Testis (tissue), 2 donors: ENCODE measurements at regions not wholly inside any gene's neighbourhood (a gene's known extent, or its start where the extent isn't known, plus 50 kb on each side); places are given as distances from the start of the nearest gene placed in this dataset.

ENCODE experiments used
- POLR2A ChIP-seq: fragments of 450-650 bp; IDR thresholded peaks from one replicate; pipeline ENCODE4 v1.6.1; 2017; ENCODE audit warnings: antibody characterized with exemption, mild to moderate bottlenecking, moderate library complexity
- TF ChIP-seq, protein P1 (sequence below), 3 experiments: fragments of 450-650 bp in 2 of 3; fragments of 200-600 bp in 1 of 3; sonication (generic) in 1 of 3; IDR thresholded peaks; one replicate each; pipeline ENCODE4 v1.5.1; 2016 to 2019; ENCODE audit warnings: antibody characterized with exemption in 3 of 3, mild to moderate bottlenecking in 2 of 3, moderate library complexity in 1 of 3

DNA sequence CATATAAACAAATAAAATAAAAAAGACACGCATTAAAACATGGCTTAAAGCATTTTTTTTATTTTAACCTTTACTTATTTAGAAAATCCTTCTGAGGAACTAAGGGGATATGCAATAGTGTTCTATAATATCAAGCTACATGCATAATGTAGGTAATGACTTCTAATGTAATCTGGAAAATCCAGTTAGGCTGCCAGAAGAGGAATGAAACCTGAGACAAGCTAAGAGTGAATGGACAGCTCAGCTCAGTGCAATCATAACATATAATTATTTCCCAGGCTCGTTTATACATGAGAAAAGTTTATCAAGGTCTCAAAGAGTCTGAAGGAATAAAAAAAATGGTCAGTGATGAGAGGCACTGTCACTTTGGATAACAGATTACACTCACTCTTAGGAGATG is 649.0 kb upstream of the PCDH15 start:
- no peak for TF ChIP-seq POLR2A
- TF ChIP-seq, protein P1, sequence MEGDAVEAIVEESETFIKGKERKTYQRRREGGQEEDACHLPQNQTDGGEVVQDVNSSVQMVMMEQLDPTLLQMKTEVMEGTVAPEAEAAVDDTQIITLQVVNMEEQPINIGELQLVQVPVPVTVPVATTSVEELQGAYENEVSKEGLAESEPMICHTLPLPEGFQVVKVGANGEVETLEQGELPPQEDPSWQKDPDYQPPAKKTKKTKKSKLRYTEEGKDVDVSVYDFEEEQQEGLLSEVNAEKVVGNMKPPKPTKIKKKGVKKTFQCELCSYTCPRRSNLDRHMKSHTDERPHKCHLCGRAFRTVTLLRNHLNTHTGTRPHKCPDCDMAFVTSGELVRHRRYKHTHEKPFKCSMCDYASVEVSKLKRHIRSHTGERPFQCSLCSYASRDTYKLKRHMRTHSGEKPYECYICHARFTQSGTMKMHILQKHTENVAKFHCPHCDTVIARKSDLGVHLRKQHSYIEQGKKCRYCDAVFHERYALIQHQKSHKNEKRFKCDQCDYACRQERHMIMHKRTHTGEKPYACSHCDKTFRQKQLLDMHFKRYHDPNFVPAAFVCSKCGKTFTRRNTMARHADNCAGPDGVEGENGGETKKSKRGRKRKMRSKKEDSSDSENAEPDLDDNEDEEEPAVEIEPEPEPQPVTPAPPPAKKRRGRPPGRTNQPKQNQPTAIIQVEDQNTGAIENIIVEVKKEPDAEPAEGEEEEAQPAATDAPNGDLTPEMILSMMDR (IDR thresholded peaks at IDR 0.05) = no peak
